NCI-H2196 treated with DMSO at 0.1 percent for 48 hours (cell line): ENCODE measurements at regions not wholly inside any gene's neighbourhood (a gene's known extent, or its start where the extent isn't known, plus 50 kb on each side); places are given as distances from the start of the nearest gene placed in this dataset.
"Not testable (repeated sequence)": the region's sequence is repeated elsewhere in the genome, so short reads cannot be mapped to it uniquely, and the experiment has no call there.

ENCODE experiments used
- DNase-seq: peaks from one replicate; lab custom pipeline; 2025; ENCODE audit not compliant: unreplicated experiment; lab: John Stamatoyannopoulos, UW

DNA sequence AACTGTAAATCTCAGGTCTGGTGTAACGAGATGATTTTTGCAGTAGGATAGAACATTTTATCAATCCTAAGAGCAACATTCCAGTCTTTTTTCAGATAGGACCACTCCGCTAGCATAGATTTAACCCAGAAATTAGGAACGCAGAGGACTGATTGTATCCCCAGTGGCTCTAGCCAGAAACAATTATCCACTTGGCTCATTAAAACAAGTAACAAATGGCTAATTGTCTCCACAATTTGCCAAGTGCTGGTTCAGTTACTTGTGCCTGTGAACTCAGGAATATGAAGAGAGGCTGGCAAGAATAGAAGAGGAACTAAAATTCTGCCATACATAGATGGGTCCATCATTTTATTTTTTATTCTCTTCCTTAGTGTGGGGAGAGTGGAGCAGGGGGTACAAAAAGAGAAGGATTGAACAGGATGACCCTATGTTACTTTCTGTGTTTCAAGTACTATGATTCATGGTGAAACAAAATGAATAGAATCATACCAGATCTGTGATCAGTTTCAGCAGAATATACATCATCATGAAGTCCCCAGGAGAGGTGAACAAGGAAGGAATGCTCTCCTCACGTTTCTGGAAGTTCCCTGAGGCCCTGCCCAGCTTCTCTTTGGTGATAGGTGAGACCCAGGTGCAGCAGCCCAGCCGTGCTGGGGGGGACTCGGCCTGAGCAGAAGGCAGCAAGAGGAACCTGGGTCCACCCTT lies 121.6 kb downstream of the ARL4C start:
- DNase-seq, result no peak

DNA sequence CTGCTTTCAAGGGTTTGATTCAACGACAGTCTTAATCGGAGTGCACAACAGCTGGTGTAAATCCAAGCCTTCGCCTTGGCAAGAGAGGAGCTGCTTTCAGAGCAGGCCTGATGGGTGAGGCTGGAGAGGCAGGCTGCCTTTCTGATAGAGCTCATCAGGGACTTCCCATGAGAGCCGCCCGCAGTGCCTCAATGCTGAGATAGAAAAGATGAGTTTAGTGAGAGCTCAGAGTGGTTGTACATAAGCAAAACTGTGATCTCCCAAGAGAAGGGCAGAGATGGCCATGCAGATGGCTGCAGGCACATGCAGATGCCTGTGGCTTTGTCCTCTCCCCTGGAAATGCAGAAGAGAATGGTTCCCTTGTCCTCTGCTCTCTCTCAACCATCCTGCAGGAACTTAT lies 122.1 kb downstream of the ARL4C start:
- DNase-seq, result no peak

DNA sequence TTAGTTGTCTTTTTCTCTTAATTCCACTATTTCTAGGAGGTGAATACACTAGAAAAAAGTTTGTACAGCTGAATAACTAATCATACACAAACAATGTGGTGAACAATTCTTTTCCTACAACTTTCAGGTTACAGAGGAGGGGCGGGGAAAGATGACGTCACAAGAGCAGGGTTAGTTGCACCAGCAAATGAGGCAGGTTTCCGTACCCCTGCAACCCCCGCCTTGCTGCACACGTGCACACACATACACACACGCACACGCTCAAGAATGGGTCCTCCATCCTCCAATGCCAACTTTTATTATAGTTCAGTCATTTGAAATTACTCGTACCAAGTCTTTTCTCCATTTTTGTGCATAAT lies 122.8 kb downstream of the ARL4C start:
- DNase-seq, result no peak

DNA sequence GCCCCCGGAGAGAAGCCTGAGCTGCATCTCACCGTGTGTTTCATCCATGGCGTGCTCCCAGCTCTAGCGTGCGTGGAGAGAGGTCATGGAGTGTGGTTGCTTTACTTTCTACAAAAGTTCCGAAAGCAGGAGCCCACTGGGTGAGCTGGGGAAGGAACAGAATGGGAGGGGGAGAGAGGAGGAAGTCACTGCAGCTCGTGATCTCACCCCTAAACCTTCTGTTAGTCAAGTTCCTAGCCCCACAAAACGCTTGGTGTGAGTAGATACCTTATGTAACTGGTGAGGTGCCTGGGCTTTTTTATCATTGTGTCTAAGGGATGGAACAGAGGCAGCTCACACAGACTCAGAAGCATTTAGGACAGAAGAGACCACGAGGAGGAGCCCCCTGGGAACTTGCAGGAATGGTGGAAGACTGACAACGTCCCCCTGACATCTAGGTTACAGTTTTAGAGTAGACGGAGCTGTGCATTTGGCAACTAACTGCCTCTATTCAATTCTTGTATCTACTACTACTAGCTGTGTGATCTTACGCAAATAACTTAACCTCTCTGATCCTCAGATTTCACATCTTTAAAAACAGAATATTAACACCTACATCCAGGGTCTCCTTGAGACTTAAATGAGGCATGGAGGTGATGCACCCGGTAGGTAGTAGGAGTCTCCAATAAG lies 123.3 kb downstream of the ARL4C start:
- DNase-seq, result no peak

DNA sequence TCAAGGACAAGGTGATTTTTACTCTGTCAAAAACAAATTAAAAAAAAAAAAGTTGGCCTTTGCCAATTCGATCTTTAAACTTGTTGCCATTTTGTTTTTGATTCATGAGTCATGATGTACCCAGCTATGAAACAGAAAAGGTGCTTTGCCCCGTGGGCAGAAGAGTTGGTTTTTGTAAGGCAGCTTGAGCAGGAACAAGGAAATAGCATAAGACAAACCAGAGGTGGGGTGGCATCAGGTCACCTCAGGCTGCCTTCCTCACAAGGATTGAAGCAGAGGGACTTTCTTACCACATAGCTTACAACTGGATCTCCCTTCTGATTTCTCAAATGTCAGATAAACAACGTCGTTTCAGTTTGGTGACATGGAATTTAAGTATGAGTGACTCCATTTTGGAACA lies 123.8 kb downstream of the ARL4C start:
- no peak for DNase-seq

DNA sequence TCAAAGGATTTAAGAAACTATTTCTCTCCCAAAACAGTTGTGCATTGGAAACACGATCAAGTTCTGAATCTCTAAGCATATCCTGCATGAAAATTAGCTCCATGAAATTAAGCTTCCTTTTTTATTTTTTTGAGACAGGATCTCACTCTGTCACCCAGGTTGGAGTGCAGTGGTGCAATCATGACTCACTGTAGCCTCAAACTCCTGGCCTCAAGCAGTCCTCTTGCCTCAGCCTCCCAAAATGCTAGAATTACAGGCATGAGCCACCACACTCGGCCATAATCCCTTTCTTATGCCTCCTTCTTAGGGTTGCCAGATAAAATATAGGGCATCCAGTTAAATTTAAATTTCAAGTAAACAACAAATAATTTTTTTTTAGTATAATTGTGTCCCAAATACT lies 124.4 kb downstream of the ARL4C start:
- DNase-seq, result no peak

DNA sequence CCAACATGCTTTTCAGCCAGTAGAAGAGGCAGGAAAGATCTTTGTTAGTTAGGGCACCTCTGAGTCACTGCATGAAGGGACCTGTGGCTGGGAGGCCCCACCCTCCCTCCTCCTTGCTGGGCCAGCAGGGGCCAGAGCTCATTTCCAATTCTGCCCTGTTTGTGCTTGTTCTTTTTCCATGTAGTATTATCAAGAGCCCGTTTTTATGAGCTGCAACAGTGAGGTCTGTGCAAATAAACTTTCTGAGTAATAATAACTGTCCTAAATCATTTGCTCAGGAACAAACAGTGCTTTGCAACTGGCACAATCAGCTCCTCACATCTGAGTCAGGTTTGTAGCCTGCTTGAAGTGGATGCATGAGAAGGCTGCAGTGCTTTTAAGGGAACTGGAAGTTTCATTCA lies 128.0 kb downstream of the ARL4C start:
- DNase-seq, result no peak

DNA sequence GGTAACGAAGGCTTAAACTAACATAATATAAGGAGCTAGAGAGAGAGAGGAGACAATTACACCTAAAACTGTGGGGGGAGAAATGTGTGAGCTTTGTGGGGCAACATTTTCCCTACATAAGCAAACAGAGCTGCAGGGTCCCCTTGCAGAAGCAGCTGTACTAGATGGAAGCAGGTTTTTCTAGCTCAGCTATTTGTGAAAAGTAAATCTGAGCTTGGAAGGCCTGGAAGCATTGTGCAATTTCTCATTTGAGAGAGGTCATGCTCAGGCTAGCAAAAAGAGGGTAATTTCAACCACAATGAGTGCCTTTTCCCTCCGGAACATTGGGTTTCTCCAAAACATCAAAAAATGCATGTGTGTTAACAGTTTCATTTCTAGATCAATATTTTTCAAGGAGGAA lies 130.0 kb downstream of the ARL4C start:
- no peak for DNase-seq

DNA sequence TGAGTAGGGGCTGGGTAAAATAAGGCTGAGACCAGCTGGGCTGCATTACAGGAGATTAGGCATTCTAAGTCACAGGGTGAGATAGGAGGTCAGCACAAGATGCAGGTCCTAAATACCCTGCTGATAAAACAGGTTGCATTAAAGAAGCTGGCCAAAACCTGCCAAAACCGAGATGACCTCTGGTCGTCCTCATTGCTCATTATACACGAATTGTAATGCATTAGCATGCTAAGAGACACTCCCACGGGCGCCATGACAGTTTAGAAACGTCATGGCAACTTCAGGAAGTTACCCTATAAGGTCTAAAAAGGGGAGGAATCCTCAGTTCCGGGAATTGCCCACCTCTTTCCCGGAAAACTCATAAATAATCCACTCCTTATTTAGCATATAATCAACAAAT lies 132.2 kb downstream of the ARL4C start:
- DNase-seq, result no peak

DNA sequence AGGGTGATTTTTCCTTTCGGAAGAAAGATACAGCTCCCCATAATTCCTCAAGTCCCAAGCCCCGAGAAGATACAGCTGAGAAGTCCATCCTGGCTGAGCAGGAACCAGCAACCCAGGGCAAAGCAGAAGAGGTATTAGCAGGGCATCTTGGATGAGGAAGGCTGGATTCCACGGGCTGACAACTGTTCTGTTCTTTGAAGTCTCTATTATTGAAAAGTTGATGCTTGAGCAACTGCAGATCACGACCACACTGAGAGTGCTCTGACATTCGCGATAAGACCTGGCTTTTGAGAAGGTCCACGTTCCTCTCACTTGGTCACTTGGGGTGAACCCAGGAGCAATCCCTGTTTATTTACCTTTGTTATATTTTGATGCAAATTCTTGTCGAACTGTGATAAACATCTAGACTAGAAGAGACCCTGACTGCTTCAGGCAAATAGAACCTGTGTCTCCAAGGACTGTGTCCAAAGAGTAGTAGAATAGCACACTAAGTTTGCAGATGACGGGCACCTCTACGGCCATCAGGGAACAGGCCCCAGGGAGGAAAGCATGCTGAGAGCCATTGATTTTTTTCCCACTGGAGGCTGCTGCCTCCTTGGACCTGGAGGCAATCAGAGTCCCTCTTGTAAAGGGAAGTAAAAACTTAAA lies 133.1 kb downstream of the ARL4C start:
- DNase-seq, result no peak

DNA sequence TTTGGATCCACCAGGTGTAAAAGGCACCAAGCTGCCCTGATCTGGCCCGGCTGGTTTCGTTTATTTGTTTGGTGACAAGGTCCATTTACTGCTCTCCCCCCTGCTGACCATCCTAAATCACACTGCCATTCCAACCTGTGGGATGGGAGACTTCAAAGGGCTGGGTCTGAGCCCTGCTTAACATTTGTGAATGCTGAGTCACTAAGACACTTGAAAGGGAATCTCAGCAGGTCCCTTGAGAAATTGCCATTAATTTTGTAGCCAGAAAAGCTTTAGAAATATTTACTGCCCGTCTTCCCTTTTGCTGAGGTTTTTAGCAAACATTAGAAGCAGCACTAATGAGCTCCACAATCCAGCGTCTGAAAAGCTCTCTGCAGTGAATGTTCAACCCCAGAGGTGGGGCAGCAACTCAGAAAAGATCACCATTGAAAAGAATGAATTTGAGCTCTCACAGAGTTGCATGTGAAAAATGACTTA lies 133.8 kb downstream of the ARL4C start:
- DNase-seq, result no peak

DNA sequence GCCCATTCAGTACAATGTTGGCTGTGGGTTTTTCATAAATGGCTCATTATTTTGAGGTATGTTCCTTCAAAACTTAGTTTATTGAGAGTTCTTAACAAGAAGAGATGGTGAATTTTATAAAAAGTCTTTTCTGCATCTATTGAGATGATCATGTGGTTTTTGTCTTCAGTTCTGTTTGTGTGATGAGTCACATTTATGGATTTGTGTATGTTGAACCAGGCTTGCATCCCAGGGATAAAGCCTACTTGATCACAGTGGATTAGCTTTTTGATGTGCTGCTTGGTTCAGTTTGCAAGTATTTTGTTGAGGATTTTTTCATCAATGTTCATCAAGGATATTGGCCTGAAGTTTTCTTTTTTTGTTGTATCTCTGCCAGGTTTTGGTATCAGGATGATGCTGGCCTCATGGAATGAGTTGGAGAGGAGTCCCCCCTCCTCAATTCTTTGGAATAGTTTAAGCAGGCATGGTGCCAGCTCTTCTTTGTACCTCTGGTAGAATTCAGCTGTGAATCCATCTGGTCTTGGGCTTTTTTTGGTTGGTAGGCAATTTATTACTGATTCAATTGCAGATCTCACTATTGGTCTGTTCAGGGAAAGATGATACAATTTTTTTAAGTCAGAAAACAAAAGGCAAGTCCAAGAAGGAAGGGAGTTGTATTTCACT lies 136.4 kb downstream of the ARL4C start:
- DNase-seq, result not testable (repeated sequence)

DNA sequence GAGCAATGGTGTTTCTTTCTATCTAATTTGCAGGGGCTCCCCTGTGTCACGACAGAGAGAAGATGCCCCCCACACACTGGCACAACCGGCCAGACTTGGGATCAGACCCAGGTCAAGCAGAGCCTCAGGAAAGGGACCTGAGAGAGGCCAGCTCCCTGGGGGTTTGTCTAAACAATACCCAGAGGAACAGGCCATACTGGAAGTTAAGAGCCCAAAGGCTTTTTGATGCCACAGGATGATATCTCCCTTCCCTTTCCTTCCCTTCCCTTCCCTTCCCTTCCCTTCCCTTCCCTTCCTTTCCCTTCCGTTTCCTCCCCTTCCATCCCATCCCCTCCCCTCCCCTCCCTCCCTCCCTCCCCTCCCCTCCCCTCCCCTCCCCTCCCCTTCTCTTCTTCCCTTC lies 139.2 kb downstream of the ARL4C start:
- DNase-seq, result no peak

DNA sequence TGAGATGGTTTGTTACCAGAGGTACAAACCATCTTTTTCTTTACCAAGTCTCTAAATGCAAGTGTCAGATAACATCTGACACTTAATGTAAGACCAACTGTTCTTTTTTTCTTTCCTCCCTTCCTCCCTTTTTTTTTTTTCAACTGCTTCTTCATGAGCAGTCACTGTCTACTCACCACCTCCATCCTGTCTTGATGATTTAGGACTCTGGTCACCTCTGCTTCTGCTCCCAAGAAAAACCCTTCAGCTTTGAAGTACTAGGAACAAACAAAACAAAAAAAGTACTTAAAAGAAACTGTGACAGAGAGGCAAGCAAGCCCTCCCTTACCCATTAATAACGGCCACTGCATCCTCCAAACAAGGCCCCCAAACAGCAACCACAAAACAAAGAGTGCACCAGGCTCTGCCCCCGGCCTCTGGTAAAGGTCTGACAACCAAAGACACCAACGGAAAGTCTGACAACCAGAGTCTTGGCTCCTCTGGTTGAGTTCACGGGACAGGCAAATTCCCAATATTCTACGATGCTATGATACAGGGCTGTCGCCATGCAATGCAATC lies 141.0 kb downstream of the ARL4C start:
- no peak for DNase-seq

DNA sequence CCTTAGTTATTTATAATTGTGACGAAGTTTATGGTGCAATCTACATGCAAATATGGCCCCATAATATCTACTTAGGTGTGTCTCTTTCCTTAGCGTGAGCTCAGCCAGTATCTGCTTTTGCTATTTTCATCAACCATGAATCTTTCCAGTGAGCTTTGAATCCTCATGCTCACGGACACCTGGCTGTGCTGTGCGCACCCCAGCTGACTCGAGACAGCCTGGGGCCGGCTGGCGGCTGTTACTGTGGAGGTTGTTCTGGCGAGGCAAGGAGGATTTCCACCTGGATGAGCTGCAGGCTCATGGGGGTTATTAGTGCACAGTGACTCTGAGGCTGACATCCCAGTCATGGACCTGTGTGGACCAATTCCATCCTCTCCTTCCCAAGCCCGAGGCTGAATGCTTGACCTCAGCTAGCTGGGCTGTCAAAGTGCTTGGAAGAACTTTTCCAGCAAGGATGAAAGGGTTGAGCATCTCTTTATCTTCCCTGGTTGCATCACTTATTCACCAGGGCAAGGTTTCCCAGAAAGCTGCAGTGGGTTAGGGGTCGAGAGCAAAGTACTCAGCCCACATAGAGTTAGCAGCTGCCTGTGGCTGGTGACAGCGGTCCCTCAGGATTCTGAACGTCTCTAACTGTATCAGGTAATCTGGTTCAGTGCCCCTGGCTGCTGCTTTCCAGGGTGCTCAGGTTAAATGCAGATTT lies 141.7 kb downstream of the ARL4C start:
- DNase-seq, result no peak

DNA sequence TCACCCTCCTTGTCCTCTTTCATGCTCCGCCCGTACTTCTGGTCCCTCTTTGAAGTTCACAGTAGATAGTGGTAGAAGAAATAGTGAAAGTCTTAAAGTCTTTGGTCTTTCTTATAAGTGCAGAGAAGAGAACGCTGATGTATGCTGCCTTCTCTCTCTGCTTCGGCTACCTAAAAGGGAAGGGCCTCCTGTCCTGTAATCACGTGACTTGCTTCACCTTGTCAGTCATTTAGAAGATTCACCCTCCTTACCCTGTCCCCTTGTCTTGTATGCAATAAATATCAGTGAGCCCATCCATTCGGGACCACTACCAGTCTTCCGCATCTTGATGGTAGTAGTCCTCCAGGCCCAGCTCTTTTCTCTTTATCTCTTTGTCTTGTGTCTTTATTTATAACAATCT lies 144.6 kb downstream of the ARL4C start:
- DNase-seq, result no peak

DNA sequence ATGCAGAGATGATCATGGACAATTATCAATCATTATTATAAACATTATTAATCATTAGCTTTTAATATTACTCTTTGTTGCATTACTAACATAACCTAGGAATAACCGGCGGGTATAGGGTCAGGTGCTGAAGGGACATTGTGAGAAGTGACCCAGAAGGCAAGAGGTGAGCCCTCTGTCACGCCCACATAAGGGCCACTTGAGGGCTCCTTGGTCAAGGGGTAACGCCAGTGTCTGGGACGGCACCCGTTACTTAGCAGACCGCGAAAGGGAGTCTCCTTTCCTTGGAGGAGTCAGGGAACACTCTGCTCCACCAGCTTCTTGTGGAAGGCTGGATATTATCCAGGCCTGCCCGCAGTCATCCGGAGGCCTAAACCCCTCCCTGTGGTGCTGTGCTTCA lies 145.0 kb downstream of the ARL4C start:
- not testable (repeated sequence) for DNase-seq

DNA sequence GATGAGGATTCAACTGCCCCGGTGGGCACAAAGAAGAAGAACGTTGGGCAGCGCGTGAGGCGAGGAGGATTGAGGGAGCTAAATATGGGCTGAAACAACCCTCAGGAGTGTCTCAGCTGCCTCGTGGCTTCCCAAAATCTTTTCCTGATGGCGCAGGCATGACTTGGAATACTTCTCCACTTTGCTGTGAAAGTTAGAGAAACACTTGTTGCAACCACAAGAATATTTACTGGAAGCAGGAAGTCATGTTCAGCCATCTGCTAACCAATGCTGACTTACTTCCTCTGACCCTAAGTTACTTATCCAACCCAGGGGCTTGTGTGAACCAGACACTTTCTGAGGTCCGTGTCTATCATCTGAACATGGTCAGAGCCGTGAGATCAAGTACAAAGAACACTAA lies 148.8 kb downstream of the ARL4C start:
- DNase-seq, result no peak

DNA sequence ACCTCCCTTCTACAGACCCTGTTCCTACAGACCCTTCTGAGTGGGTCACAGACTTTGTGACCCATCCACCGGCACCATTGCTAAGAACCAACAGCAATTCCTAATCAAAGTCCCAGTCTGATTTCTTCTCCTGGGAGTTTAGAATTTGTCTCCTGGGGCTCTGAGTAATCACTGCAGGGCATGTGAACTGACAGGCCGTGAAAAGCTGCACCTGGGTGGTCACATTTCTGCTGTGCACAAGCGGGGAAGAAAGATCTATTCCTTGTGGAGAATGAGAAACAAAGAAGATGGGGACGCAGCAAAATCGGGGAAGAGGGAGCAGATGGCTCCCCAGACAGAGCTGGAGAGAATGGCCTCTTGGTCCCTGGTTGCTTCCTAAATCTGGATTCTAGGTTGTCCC lies 151.0 kb downstream of the ARL4C start:
- DNase-seq, result no peak

DNA sequence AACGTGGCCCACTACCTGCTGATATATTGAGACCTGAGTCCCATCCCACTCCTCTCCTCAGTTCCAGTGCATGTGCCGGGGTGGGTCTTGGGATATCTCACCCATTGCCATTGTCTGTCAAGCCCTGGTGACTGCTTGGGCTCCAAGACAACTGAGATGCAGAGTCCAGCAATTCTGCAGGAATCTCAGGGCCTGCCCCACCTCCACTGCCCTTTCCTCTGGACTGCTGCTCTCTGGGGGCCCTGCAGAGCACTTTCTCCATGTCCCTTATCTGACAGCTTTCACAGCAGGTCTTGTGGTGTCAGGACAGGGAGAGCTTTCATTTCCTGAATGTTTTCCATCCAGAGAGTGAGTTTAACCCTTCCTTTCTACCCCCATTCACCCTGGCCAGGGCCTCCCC lies 152.9 kb downstream of the ARL4C start:
- DNase-seq, result no peak

DNA sequence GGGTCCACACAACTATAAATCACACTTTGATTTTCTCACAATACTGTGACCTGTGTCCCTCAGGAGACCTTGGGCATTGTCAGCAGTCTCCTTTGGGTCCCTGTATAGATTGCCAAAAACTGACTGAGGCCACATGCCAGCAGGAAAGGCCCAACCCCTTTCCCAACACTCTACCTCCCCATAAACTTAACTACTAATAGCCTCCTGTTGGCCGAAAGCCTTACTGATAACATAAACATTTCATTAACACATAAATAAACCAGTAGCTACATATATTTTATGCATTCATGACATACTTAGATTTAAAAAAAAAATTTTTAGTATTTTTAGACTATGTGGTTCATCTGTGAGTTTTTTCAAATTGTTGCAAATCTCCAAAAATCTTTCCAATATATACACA lies 153.5 kb downstream of the ARL4C start:
- no peak for DNase-seq
